ENCODE measurements at regions not wholly inside any gene's neighbourhood (a gene's known extent, or its start where the extent isn't known, plus 50 kb on each side); places are given as distances from the start of the nearest gene placed in this dataset.

DNA sequence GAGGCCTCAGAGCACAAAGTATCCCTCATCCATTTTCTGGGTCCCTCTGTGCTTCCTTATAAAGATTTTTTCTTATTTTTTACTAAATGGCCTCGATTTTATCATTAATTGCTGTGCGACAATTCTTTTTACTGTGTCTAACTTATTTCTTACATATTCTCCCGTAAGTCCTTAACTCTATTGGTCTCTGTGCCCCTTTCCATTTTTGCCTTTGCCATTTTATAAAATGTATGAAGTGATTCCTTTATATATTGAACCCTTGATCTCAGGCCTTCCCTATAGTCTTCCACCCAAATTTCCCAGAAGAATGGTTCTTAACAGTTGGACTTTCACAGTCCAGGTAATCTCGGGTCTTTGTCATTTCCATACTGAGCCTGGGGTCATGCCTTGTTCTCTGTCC is 55.0 kb upstream of the ESRRB start:
- 51% methylated on average over 4 of the region's 4 CpGs for WGBS (ENCODE audit: missing lambda C conversion rate)
- TF ChIP-seq USF2 (IDR thresholded peaks at IDR 0.05) = no peak
- TF ChIP-seq CBX8 (IDR thresholded peaks at IDR 0.05) = no peak
- TF ChIP-seq ZNF302 (CRISPR knock-in tag; IDR thresholded peaks at IDR 0.05) = no peak
- no peak for TF ChIP-seq RARB (CRISPR knock-in tag; IDR thresholded peaks at IDR 0.05)
- TF ChIP-seq ZSCAN20 (CRISPR knock-in tag; IDR thresholded peaks at IDR 0.05) = no peak
- TF ChIP-seq, protein P1, sequence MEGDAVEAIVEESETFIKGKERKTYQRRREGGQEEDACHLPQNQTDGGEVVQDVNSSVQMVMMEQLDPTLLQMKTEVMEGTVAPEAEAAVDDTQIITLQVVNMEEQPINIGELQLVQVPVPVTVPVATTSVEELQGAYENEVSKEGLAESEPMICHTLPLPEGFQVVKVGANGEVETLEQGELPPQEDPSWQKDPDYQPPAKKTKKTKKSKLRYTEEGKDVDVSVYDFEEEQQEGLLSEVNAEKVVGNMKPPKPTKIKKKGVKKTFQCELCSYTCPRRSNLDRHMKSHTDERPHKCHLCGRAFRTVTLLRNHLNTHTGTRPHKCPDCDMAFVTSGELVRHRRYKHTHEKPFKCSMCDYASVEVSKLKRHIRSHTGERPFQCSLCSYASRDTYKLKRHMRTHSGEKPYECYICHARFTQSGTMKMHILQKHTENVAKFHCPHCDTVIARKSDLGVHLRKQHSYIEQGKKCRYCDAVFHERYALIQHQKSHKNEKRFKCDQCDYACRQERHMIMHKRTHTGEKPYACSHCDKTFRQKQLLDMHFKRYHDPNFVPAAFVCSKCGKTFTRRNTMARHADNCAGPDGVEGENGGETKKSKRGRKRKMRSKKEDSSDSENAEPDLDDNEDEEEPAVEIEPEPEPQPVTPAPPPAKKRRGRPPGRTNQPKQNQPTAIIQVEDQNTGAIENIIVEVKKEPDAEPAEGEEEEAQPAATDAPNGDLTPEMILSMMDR (IDR thresholded peaks at IDR 0.05) = no peak
- no peak for TF ChIP-seq KDM5A (IDR thresholded peaks at IDR 0.05)
- CTCF ChIA-PET = interaction anchor here (1.2 kb wide), 1 partner anchor 32 kb away, joined by 3 read pairs; no protein-coding TSS in a partner anchor

DNA sequence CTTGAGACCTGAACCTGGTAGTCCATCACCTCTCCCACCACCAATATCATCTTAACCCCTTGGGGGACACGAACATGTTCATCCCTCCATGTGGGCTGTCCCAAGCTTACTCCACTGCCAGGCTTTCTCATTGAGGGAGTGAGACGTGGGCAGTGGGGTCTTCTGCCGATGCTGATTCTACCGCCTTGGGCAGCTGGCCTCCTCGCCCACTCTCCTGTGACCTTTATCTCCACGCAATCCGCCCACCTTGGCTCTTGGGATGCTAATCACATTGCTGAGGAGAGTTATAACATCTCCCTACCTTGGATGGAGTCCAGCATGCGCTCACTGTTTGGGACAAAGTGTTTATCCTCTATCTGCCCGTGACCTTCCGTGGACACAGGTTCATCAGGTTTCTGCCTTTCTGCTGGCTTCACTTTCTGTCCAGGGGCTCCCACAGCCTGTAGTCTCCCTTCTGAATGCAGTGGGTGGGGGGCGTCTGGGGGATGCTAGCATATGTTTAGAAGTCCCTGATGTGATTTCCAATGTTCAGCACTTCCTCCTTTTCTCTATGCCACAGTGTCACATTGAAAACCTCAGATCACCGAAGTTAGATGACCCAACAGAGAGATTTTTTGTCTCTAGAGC is 53.2 kb upstream of the ESRRB start:
- POLR2A ChIA-PET = no interaction called here
- Histone ChIP-seq H3K9me3 (no peaks in the 10 kb centered on the region), H3K4me2 (no peak overlapping the region), H3K27ac (no peak overlapping the region), H3K4me1 (no peaks in the 10 kb centered on the region), H3K4me3 (no peak overlapping the region)
- WGBS (ENCODE audit: missing lambda C conversion rate) = 69% methylated on average over 12 of the region's 12 CpGs
- ATAC-seq (no peak), DNase-seq (ENCODE audit: low read depth in 1 of 2, low spot score in 1 of 2) (no peak), FAIRE-seq (no peak)
- CTCF ChIA-PET = interaction anchor here (0.7 kb wide), 1 partner anchor 30 kb away, joined by 3 read pairs; no protein-coding TSS in a partner anchor
- TF ChIP-seq TP53 (CRISPR knock-in tag; IDR thresholded peaks at IDR 0.05) (no peak), PHF8 (IDR thresholded peaks at IDR 0.05; ENCODE audit: borderline replicate concordance, low read depth) (no peak), CHD4 (IDR thresholded peaks at IDR 0.05; ENCODE audit: borderline replicate concordance) (no peak), JUNB (IDR thresholded peaks at IDR 0.05) (no peak), ZNF302 (CRISPR knock-in tag; IDR thresholded peaks at IDR 0.05) (no peak), JUN (IDR thresholded peaks at IDR 0.05) (no peak), RFX5 (IDR thresholded peaks at IDR 0.05) (no peak), ZFP36 (IDR thresholded peaks at IDR 0.05; ENCODE audit: borderline replicate concordance, partially characterized antibody) (no peak), MYC (IDR thresholded peaks at IDR 0.05; ENCODE audit: borderline replicate concordance, low read length) (no peak), MAFK (IDR thresholded peaks at IDR 0.05; ENCODE audit: partially characterized antibody) (no peak), HES2 (IDR thresholded peaks at IDR 0.05) (no peak), MAZ (IDR thresholded peaks at IDR 0.05; ENCODE audit: borderline replicate concordance, low read depth, low read length) (no peak), EHMT2 (IDR thresholded peaks at IDR 0.05; ENCODE audit: low read depth) (no peak)

More for the DNA sequence above, 55.0 kb upstream of the ESRRB start:
- POLR2A ChIA-PET = no interaction called here
- no peak overlapping the region for H3K4me2 ChIP-seq
- DNase-seq (ENCODE audit: low read depth in 1 of 2, low spot score in 1 of 2) = no peak
- H3K4me1 ChIP-seq = no peaks in the 10 kb centered on the region
- H3K4me3 ChIP-seq = no peak overlapping the region
- no peak for FAIRE-seq
- ATAC-seq = no peak
- H3K9me3 ChIP-seq = no peaks in the 10 kb centered on the region
- no peak overlapping the region for H3K27ac ChIP-seq

DNA sequence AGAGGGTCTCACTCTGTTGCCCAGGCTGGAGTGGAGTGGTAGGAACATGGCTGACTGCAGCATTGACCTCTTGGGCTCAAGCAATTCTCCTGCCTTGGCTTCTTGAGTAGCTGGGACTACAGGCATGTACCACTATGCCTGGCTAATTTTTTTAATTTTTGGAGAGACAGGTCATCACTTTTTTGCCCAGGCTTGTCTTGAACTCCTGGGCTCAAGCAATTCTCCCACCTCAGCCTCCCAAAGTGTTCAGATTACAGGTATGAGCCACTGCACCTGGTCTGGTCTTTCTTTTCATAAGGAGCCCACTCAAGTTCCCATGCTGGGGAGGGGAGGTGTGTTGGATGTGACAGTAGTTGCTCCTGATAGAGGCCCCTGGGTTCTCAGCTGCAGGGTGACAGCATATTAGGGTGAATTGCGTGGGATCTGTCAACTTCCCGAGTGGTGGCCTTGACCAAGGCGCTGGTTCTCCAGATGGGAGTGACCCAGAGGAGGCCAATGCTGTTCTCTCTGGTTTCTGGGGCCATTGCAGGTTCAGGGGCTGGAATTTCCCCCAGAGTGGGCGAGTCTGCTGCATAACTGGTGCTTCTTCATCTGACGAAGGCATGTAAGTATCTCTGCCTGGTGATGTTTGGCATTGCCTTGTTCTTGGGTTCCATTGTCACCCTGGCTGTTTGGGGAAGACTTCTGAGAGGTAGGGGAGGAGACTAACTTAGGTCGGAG is 52.4 kb upstream of the ESRRB start:
- TF ChIP-seq CHD4 (IDR thresholded peaks at IDR 0.05; ENCODE audit: borderline replicate concordance) (no peak), POLR2A (IDR thresholded peaks at IDR 0.05; ENCODE audit: low read length) (no peak), RARB (CRISPR knock-in tag; IDR thresholded peaks at IDR 0.05) (no peak), NR3C1 (IDR thresholded peaks at IDR 0.05) (no peak), EP300 (IDR thresholded peaks at IDR 0.05) (no peak), CHD2 (IDR thresholded peaks at IDR 0.05; ENCODE audit: low read length, partially characterized antibody) (no peak), HOXB5 (CRISPR knock-in tag; IDR thresholded peaks at IDR 0.05) (no peak), GATA3 (IDR thresholded peaks at IDR 0.05; ENCODE audit: borderline replicate concordance) (no peak), ZNF302 (CRISPR knock-in tag; IDR thresholded peaks at IDR 0.05) (no peak), HDAC2 (IDR thresholded peaks at IDR 0.05) (no peak)
- TF ChIP-seq, protein P2, sequence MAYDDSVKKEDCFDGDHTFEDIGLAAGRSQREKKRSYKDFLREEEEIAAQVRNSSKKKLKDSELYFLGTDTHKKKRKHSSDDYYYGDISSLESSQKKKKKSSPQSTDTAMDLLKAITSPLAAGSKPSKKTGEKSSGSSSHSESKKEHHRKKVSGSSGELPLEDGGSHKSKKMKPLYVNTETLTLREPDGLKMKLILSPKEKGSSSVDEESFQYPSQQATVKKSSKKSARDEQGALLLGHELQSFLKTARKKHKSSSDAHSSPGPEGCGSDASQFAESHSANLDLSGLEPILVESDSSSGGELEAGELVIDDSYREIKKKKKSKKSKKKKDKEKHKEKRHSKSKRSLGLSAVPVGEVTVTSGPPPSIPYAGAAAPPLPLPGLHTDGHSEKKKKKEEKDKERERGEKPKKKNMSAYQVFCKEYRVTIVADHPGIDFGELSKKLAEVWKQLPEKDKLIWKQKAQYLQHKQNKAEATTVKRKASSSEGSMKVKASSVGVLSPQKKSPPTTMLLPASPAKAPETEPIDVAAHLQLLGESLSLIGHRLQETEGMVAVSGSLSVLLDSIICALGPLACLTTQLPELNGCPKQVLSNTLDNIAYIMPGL (CRISPR knock-in tag; IDR thresholded peaks at IDR 0.05; ENCODE audit: borderline replicate concordance) = no peak
- CTCF ChIA-PET = interaction anchor here (1.4 kb wide), 1 partner anchor 12 kb away, joined by 5 read pairs; no protein-coding TSS in a partner anchor
- Histone ChIP-seq H3K27ac (no peak overlapping the region), H3K4me1 (no peaks in the 10 kb centered on the region), H3K4me2 (no peak overlapping the region), H3K4me3 (no peak overlapping the region), H3K9me3 (no peaks in the 10 kb centered on the region)
- FAIRE-seq = no peak
- 32% methylated on average over 6 of the region's 6 CpGs for WGBS (ENCODE audit: missing lambda C conversion rate)
- no peak for ATAC-seq
- no peak for DNase-seq (ENCODE audit: low read depth in 1 of 2, low spot score in 1 of 2)
- POLR2A ChIA-PET = no interaction called here

Data from A549 (cell line).